ENCODE measurements at regions not wholly inside any gene's neighbourhood (a gene's known extent, or its start where the extent isn't known, plus 50 kb on each side); places are given as distances from the start of the nearest gene placed in this dataset.
"Not testable (repeated sequence)": the region's sequence is repeated elsewhere in the genome, so short reads cannot be mapped to it uniquely, and the experiment has no call there.

DNA sequence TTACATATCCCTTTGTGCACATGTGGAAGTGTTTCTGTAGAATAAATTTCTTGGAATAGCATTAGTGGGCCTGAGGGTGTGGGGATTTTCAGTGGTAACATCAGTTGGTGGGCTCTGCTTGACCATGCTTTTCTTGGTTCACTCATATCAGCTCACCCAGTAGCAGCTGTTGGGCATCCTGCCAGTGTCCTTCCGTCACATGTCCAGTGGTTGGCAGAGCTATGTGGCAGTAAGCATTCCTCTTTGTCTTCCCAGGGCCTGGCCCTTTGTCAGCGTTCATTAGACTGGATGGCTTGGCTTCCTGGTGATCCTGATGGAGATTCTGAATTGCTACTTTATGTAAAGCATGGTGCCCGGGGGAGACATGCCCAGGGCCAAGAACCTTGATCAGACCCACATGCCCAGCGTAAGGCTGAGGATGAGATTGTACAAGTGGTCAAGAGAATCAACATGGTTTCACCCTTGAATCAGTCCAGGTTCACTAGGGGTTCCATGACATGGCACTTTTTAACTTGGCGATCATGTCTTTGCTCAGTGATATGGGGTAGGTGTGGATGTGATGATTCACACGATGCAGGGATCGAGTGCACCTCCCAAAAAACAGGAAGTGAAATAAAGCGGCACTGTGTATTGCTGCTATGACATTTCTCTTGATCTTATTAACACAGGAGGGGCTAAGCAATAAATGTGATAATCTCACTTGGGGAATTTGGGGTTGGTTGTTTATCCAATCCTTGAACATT, 72.1 kb upstream of the IGFBP7 start:
- H3K4me1 ChIP-seq = no peaks in the 10 kb centered on the region
- no peaks in the 10 kb centered on the region for H3K9me3 Mint-ChIP-seq (ENCODE audit: unreplicated experiment)
- ChIA-PET POLR2A (no interaction called here), CTCF (no interaction called here)
- H3K27me3 Mint-ChIP-seq (ENCODE audit: insufficient read depth, unreplicated experiment) = peaks cover 15% of the 10 kb centered on the region
- no peak overlapping the region for H3K4me3 ChIP-seq (ENCODE audit: low read depth, low read length)
- no peak for DNase-seq
- H3K36me3 Mint-ChIP-seq (ENCODE audit: insufficient read depth, unreplicated experiment) = no peaks in the 10 kb centered on the region
- H3K36me3 ChIP-seq (ENCODE audit: control insufficient read depth, insufficient read depth, low read length) = no peaks in the 10 kb centered on the region
- TF ChIP-seq CTCF (IDR thresholded peaks at IDR 0.05; ENCODE audit: insufficient read depth in 1 of 2, low read depth in 1 of 2, low read length in 1 of 2, severe bottlenecking in 1 of 2, unreplicated experiment in 1 of 2) = no peak
- intact Hi-C loops (cut with micrococcal nuclease; ENCODE audit: unreplicated experiment) = no loop called here
- H3K27me3 ChIP-seq (replicated peaks; ENCODE audit: control insufficient read depth, insufficient read depth, low read length) = no peaks in the 10 kb centered on the region
- H3K27ac Mint-ChIP-seq (ENCODE audit: unreplicated experiment) = no peak overlapping the region
- H3K9me3 ChIP-seq = no peaks in the 10 kb centered on the region
- no peaks in the 10 kb centered on the region for H3K4me1 Mint-ChIP-seq (ENCODE audit: low read depth, unreplicated experiment)
- no peak overlapping the region for H3K4me3 Mint-ChIP-seq (ENCODE audit: unreplicated experiment)
- no TSS peak for BruUV-seq (replicated peaks)

- CTCF ChIA-PET = not testable (repeated sequence)
Measured at GRCh38 chr4:57173136-57173535, 63.0 kb upstream of the IGFBP7 start.

DNA sequence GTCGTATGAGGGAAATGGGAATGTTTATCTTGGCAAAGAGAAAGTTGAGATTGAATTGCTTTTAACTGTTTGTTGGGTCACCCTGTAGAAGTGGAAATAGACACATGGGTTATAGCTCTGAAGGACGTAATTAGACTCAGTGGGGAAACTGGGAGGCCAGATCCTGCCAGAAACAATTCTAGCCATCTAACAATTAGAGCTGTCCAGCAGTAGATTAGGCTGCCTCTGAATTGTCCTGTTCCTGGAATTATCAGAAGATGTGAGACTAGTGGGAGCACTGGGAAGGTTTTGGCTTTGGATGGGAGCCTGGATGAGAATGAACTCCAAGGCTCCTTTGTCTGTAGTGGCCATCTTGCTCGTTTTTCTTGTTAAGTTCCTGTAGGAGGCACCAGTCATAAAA, 61.9 kb upstream of the IGFBP7 start:
- H3K4me1 ChIP-seq = no peaks in the 10 kb centered on the region
- no TSS peak for BruUV-seq (replicated peaks)

More at GRCh38 chr4:57173136-57173535, 63.0 kb upstream of the IGFBP7 start:
- H3K36me3 Mint-ChIP-seq (ENCODE audit: insufficient read depth, unreplicated experiment); H3K27ac Mint-ChIP-seq (ENCODE audit: unreplicated experiment); intact Hi-C loops (cut with micrococcal nuclease; ENCODE audit: unreplicated experiment); H3K27me3 Mint-ChIP-seq (ENCODE audit: insufficient read depth, unreplicated experiment); BruUV-seq (replicated peaks); H3K36me3 ChIP-seq (ENCODE audit: control insufficient read depth, insufficient read depth, low read length); POLR2A ChIA-PET; H3K4me1 Mint-ChIP-seq (ENCODE audit: low read depth, unreplicated experiment); H3K4me3 ChIP-seq (ENCODE audit: low read depth, low read length); H3K9me3 ChIP-seq; H3K4me3 Mint-ChIP-seq (ENCODE audit: unreplicated experiment); H3K27me3 ChIP-seq (replicated peaks; ENCODE audit: control insufficient read depth, insufficient read depth, low read length); H3K4me1 ChIP-seq; DNase-seq: not testable (repeated sequence)
- peaks cover 11% of the 10 kb centered on the region for H3K9me3 Mint-ChIP-seq (ENCODE audit: unreplicated experiment)

More for the DNA sequence above, 61.9 kb upstream of the IGFBP7 start:
- Histone ChIP-seq H3K9me3 (no peaks in the 10 kb centered on the region), H3K36me3 (ENCODE audit: control insufficient read depth, insufficient read depth, low read length) (no peaks in the 10 kb centered on the region), H3K27me3 (replicated peaks; ENCODE audit: control insufficient read depth, insufficient read depth, low read length) (no peaks in the 10 kb centered on the region), H3K4me3 (ENCODE audit: low read depth, low read length) (no peak overlapping the region)
- no peak for TF ChIP-seq CTCF (IDR thresholded peaks at IDR 0.05; ENCODE audit: insufficient read depth in 1 of 2, low read depth in 1 of 2, low read length in 1 of 2, severe bottlenecking in 1 of 2, unreplicated experiment in 1 of 2)
- intact Hi-C loops (cut with micrococcal nuclease; ENCODE audit: unreplicated experiment) = no loop called here
- Mint-ChIP-seq H3K27ac (ENCODE audit: unreplicated experiment) (no peak overlapping the region), H3K27me3 (ENCODE audit: insufficient read depth, unreplicated experiment) (peaks cover 3% of the 10 kb centered on the region), H3K4me3 (ENCODE audit: unreplicated experiment) (no peak overlapping the region), H3K4me1 (ENCODE audit: low read depth, unreplicated experiment) (no peaks in the 10 kb centered on the region), H3K36me3 (ENCODE audit: insufficient read depth, unreplicated experiment) (no peaks in the 10 kb centered on the region), H3K9me3 (ENCODE audit: unreplicated experiment) (peaks cover 11% of the 10 kb centered on the region)
- DNase-seq = no peak
- ChIA-PET POLR2A (no interaction called here), CTCF (interaction anchor here (0.6 to 0.7 kb wide), 2 partner anchors 142 to 211 kb away, joined by 4 to 6 read pairs; no protein-coding TSS in a partner anchor)

Data from Caco-2 (cell line).